HEK293 (cell line): ENCODE measurements at regions not wholly inside any gene's neighbourhood (a gene's known extent, or its start where the extent isn't known, plus 50 kb on each side); places are given as distances from the start of the nearest gene placed in this dataset.

Experiments
- BCL11B ChIP-seq: fragments of 450-650 bp; formaldehyde crosslinking; IDR thresholded peaks from 2 replicates; pipeline ENCODE4 v1.5.1; 2016; ENCODE audit warnings: low read depth, missing biosample characterization, missing genetic modification characterization
- EGR2 ChIP-seq: fragments of 450-650 bp; formaldehyde crosslinking; IDR thresholded peaks from 2 replicates; pipeline ENCODE4 v1.5.1; 2016; ENCODE audit warnings: low read depth, missing biosample characterization, missing genetic modification characterization
- KLF8 ChIP-seq: fragments of 450-650 bp; formaldehyde crosslinking; IDR thresholded peaks from 2 replicates; pipeline ENCODE4 v1.5.1; 2016; ENCODE audit warnings: missing biosample characterization, missing genetic modification characterization
- SP2 ChIP-seq: fragments of 450-650 bp; formaldehyde crosslinking; IDR thresholded peaks from 2 replicates; pipeline ENCODE4 v1.5.1; 2016; ENCODE audit warnings: missing biosample characterization, missing genetic modification characterization
- SP3 ChIP-seq: fragments of 450-650 bp; formaldehyde crosslinking; IDR thresholded peaks from 2 replicates; pipeline ENCODE4 v1.5.1; 2016; ENCODE audit warnings: missing biosample characterization, missing genetic modification characterization
- SP7 ChIP-seq: fragments of 450-650 bp; formaldehyde crosslinking; IDR thresholded peaks from 2 replicates; pipeline ENCODE4 v1.5.1; 2016; ENCODE audit warnings: missing biosample characterization, missing genetic modification characterization
- ZBTB17 ChIP-seq: fragments of 450-650 bp; formaldehyde crosslinking; IDR thresholded peaks from 2 replicates; pipeline ENCODE4 v1.5.1; 2016; ENCODE audit warnings: missing biosample characterization, missing genetic modification characterization
- ZIC2 ChIP-seq: fragments of 450-650 bp; formaldehyde crosslinking; IDR thresholded peaks from 2 replicates; pipeline ENCODE4 v1.5.1; 2016; ENCODE audit warnings: missing biosample characterization, missing genetic modification characterization
- ZNF24 ChIP-seq: fragments of 450-650 bp; formaldehyde crosslinking; IDR thresholded peaks from 2 replicates; pipeline ENCODE4 v1.5.1; 2016; ENCODE audit warnings: missing biosample characterization, missing genetic modification characterization
- ZNF335 ChIP-seq: fragments of 450-650 bp; formaldehyde crosslinking; conservative IDR thresholded peaks from 2 replicates; pipeline ENCODE4 v1.5.1; 2016; ENCODE audit warnings: missing biosample characterization, missing genetic modification characterization
- ZNF366 ChIP-seq: fragments of 450-650 bp; formaldehyde crosslinking; conservative IDR thresholded peaks from 2 replicates; pipeline ENCODE4 v1.5.1; 2016; ENCODE audit warnings: missing biosample characterization, missing genetic modification characterization
- ZNF423 ChIP-seq: fragments of 450-650 bp; formaldehyde crosslinking; IDR thresholded peaks from 2 replicates; pipeline ENCODE4 v1.5.1; 2016; ENCODE audit warnings: missing biosample characterization, missing genetic modification characterization
- ZNF785 ChIP-seq: fragments of 450-650 bp; formaldehyde crosslinking; IDR thresholded peaks from 2 replicates; pipeline ENCODE4 v1.5.1; 2016; ENCODE audit warnings: missing biosample characterization, missing genetic modification characterization
- TF ChIP-seq, protein P1 (sequence below): fragments of 450-650 bp; formaldehyde crosslinking; IDR thresholded peaks from 2 replicates; pipeline ENCODE4 v1.5.1; 2016; ENCODE audit warnings: missing biosample characterization, missing genetic modification characterization
- TF ChIP-seq, protein P2 (sequence below): fragments of 450-650 bp; formaldehyde crosslinking; IDR thresholded peaks from 2 replicates; pipeline ENCODE4 v1.5.1; 2016; ENCODE audit warnings: missing biosample characterization, missing genetic modification characterization
- TF ChIP-seq, protein P3 (sequence below): fragments of 450-650 bp; formaldehyde crosslinking; IDR thresholded peaks from 2 replicates; pipeline ENCODE4 v1.5.1; 2016; ENCODE audit warnings: missing biosample characterization, missing genetic modification characterization
- TF ChIP-seq, protein P4 (sequence below): fragments of 450-650 bp; formaldehyde crosslinking; optimal IDR thresholded peaks from 2 replicates; pipeline ENCODE3; 2016; ENCODE audit warnings: missing biosample characterization, mild to moderate bottlenecking, missing genetic modification characterization
- TF ChIP-seq, protein P5 (sequence below): fragments of 450-650 bp; formaldehyde crosslinking; IDR thresholded peaks from 2 replicates; pipeline ENCODE4 v1.5.1; 2016; ENCODE audit warnings: missing biosample characterization, missing genetic modification characterization
- TF ChIP-seq, protein P6 (sequence below): fragments of 450-650 bp; formaldehyde crosslinking; IDR thresholded peaks from 2 replicates; pipeline ENCODE4 v1.5.1; 2016; ENCODE audit warnings: missing biosample characterization, missing genetic modification characterization
- TF ChIP-seq, protein P7 (sequence below): fragments of 450-650 bp; formaldehyde crosslinking; IDR thresholded peaks from 2 replicates; pipeline ENCODE4 v1.5.1; 2016; ENCODE audit warnings: missing biosample characterization, missing genetic modification characterization
- TF ChIP-seq, protein P8 (sequence below): fragments of 450-650 bp; IDR thresholded peaks from 2 replicates; pipeline ENCODE4 v1.5.1; 2018; ENCODE audit warnings: missing biosample characterization, mild to moderate bottlenecking, missing genetic modification characterization

DNA sequence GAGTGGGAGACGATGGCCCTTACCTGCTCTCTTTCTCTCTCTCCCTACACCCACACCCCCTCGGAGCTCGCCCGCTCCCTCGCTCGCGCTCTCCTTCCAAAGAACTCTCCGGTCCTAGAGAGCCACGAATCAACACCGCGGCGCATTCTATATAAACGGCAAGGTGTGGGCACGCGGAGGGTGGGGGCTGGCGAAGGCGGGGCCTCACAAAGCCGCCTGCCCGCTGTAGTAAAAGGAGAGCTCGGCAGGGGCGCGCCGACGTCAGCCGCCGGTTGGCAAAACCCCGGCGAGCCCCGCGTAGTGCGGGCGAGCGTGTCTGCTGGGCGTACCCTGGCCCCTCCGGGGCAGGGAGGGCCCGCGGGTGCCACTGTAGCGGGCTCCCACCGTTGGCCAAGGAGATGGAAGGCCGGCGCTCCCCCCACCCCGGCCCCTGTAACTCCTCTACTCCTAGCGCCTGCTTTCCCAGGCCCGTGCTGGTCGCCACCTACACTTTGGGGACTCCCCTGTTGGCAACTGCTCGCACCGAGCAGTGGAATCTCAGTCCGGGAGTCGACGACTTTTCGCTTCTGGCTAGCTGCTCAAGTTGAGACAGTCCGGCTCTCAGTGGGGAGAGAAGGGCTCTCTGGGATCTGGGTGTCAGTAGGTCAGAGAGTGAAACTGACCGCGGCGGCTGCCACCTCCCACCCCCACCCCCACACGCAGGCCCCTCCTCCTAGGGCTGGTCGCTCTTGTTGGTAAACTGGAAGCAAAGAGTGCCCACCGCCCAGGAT lies 325.5 kb upstream of the F9 start (continued):
- TF ChIP-seq, protein P1, sequence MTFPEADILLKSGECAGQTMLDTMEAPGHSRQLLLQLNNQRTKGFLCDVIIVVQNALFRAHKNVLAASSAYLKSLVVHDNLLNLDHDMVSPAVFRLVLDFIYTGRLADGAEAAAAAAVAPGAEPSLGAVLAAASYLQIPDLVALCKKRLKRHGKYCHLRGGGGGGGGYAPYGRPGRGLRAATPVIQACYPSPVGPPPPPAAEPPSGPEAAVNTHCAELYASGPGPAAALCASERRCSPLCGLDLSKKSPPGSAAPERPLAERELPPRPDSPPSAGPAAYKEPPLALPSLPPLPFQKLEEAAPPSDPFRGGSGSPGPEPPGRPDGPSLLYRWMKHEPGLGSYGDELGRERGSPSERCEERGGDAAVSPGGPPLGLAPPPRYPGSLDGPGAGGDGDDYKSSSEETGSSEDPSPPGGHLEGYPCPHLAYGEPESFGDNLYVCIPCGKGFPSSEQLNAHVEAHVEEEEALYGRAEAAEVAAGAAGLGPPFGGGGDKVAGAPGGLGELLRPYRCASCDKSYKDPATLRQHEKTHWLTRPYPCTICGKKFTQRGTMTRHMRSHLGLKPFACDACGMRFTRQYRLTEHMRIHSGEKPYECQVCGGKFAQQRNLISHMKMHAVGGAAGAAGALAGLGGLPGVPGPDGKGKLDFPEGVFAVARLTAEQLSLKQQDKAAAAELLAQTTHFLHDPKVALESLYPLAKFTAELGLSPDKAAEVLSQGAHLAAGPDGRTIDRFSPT, result peak; percentile 79
- TF ChIP-seq, protein P2, sequence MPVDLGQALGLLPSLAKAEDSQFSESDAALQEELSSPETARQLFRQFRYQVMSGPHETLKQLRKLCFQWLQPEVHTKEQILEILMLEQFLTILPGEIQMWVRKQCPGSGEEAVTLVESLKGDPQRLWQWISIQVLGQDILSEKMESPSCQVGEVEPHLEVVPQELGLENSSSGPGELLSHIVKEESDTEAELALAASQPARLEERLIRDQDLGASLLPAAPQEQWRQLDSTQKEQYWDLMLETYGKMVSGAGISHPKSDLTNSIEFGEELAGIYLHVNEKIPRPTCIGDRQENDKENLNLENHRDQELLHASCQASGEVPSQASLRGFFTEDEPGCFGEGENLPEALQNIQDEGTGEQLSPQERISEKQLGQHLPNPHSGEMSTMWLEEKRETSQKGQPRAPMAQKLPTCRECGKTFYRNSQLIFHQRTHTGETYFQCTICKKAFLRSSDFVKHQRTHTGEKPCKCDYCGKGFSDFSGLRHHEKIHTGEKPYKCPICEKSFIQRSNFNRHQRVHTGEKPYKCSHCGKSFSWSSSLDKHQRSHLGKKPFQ (tag by site-specific recombination), result no peak
- TF ChIP-seq, protein P3, sequence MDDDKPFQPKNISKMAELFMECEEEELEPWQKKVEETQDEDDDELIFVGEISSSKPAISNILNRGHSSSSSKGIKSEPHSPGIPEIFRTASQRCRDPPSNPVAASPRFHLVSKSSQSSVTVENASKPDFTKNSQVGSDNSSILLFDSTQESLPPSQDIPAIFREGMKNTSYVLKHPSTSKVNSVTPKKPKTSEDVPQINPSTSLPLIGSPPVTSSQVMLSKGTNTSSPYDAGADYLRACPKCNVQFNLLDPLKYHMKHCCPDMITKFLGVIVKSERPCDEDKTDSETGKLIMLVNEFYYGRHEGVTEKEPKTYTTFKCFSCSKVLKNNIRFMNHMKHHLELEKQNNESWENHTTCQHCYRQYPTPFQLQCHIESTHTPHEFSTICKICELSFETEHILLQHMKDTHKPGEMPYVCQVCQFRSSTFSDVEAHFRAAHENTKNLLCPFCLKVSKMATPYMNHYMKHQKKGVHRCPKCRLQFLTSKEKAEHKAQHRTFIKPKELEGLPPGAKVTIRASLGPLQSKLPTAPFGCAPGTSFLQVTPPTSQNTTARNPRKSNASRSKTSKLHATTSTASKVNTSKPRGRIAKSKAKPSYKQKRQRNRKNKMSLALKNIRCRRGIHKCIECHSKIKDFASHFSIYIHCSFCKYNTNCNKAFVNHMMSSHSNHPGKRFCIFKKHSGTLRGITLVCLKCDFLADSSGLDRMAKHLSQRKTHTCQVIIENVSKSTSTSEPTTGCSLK (tag by site-specific recombination), result no peak
- no peak for TF ChIP-seq ZNF785 (tag by site-specific recombination)
- peak; percentile 37; the same call in 1 of the 2 replicates for TF ChIP-seq EGR2 (tag by site-specific recombination)
- 0 out of 2 replicates have a peak, but pooled peaks have one; percentile 14 for TF ChIP-seq ZNF423 (tag by site-specific recombination)
- peak; percentile 6; the same call in 1 of the 2 replicates for TF ChIP-seq SP3 (tag by site-specific recombination)
- TF ChIP-seq ZNF24 (tag by site-specific recombination), result no peak
- peak; percentile 54; the same call in 1 of the 2 replicates for TF ChIP-seq ZNF335
- TF ChIP-seq, protein P4, sequence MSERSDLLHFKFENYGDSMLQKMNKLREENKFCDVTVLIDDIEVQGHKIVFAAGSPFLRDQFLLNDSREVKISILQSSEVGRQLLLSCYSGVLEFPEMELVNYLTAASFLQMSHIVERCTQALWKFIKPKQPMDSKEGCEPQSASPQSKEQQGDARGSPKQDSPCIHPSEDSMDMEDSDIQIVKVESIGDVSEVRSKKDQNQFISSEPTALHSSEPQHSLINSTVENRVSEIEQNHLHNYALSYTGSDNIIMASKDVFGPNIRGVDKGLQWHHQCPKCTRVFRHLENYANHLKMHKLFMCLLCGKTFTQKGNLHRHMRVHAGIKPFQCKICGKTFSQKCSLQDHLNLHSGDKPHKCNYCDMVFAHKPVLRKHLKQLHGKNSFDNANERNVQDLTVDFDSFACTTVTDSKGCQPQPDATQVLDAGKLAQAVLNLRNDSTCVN (tag by site-specific recombination), result peak; percentile 82
- TF ChIP-seq, protein P5, sequence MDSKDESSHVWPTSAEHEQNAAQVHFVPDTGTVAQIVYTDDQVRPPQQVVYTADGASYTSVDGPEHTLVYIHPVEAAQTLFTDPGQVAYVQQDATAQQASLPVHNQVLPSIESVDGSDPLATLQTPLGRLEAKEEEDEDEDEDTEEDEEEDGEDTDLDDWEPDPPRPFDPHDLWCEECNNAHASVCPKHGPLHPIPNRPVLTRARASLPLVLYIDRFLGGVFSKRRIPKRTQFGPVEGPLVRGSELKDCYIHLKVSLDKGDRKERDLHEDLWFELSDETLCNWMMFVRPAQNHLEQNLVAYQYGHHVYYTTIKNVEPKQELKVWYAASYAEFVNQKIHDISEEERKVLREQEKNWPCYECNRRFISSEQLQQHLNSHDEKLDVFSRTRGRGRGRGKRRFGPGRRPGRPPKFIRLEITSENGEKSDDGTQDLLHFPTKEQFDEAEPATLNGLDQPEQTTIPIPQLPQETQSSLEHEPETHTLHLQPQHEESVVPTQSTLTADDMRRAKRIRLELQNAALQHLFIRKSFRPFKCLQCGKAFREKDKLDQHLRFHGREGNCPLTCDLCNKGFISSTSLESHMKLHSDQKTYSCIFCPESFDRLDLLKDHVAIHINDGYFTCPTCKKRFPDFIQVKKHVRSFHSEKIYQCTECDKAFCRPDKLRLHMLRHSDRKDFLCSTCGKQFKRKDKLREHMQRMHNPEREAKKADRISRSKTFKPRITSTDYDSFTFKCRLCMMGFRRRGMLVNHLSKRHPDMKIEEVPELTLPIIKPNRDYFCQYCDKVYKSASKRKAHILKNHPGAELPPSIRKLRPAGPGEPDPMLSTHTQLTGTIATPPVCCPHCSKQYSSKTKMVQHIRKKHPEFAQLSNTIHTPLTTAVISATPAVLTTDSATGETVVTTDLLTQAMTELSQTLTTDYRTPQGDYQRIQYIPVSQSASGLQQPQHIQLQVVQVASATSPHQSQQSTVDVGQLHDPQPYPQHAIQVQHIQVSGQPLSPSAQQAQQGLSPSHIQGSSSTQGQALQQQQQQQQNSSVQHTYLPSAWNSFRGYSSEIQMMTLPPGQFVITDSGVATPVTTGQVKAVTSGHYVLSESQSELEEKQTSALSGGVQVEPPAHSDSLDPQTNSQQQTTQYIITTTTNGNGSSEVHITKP (tag by site-specific recombination), result peak; percentile 88; the same call in 1 of the 2 replicates
- TF ChIP-seq SP2 (tag by site-specific recombination), result peak; percentile 30; the same call in 1 of the 2 replicates
- 0 out of 2 replicates have a peak, but pooled peaks have one; percentile 15 for TF ChIP-seq SP7 (tag by site-specific recombination)
- TF ChIP-seq ZBTB17 (tag by site-specific recombination), result peak; percentile 57
- no peak for TF ChIP-seq BCL11B (tag by site-specific recombination)
- peak; percentile 31; the same call in 1 of the 2 replicates for TF ChIP-seq ZIC2
- TF ChIP-seq, protein P6, sequence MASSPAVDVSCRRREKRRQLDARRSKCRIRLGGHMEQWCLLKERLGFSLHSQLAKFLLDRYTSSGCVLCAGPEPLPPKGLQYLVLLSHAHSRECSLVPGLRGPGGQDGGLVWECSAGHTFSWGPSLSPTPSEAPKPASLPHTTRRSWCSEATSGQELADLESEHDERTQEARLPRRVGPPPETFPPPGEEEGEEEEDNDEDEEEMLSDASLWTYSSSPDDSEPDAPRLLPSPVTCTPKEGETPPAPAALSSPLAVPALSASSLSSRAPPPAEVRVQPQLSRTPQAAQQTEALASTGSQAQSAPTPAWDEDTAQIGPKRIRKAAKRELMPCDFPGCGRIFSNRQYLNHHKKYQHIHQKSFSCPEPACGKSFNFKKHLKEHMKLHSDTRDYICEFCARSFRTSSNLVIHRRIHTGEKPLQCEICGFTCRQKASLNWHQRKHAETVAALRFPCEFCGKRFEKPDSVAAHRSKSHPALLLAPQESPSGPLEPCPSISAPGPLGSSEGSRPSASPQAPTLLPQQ, result peak; percentile 77
- TF ChIP-seq ZNF366 (tag by site-specific recombination), result peak; percentile 74
- TF ChIP-seq, protein P7, sequence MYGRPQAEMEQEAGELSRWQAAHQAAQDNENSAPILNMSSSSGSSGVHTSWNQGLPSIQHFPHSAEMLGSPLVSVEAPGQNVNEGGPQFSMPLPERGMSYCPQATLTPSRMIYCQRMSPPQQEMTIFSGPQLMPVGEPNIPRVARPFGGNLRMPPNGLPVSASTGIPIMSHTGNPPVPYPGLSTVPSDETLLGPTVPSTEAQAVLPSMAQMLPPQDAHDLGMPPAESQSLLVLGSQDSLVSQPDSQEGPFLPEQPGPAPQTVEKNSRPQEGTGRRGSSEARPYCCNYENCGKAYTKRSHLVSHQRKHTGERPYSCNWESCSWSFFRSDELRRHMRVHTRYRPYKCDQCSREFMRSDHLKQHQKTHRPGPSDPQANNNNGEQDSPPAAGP (tag by site-specific recombination), result 0 out of 2 replicates have a peak, but pooled peaks have one; percentile 21
- no peak for TF ChIP-seq KLF8 (tag by site-specific recombination)
- TF ChIP-seq, protein P8, sequence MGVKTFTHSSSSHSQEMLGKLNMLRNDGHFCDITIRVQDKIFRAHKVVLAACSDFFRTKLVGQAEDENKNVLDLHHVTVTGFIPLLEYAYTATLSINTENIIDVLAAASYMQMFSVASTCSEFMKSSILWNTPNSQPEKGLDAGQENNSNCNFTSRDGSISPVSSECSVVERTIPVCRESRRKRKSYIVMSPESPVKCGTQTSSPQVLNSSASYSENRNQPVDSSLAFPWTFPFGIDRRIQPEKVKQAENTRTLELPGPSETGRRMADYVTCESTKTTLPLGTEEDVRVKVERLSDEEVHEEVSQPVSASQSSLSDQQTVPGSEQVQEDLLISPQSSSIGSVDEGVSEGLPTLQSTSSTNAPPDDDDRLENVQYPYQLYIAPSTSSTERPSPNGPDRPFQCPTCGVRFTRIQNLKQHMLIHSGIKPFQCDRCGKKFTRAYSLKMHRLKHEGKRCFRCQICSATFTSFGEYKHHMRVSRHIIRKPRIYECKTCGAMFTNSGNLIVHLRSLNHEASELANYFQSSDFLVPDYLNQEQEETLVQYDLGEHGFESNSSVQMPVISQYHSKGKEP (tag by site-specific recombination), result no peak
